ENCODE measurements at regions not wholly inside any gene's neighbourhood (a gene's known extent, or its start where the extent isn't known, plus 50 kb on each side); places are given as distances from the start of the nearest gene placed in this dataset.

DNA sequence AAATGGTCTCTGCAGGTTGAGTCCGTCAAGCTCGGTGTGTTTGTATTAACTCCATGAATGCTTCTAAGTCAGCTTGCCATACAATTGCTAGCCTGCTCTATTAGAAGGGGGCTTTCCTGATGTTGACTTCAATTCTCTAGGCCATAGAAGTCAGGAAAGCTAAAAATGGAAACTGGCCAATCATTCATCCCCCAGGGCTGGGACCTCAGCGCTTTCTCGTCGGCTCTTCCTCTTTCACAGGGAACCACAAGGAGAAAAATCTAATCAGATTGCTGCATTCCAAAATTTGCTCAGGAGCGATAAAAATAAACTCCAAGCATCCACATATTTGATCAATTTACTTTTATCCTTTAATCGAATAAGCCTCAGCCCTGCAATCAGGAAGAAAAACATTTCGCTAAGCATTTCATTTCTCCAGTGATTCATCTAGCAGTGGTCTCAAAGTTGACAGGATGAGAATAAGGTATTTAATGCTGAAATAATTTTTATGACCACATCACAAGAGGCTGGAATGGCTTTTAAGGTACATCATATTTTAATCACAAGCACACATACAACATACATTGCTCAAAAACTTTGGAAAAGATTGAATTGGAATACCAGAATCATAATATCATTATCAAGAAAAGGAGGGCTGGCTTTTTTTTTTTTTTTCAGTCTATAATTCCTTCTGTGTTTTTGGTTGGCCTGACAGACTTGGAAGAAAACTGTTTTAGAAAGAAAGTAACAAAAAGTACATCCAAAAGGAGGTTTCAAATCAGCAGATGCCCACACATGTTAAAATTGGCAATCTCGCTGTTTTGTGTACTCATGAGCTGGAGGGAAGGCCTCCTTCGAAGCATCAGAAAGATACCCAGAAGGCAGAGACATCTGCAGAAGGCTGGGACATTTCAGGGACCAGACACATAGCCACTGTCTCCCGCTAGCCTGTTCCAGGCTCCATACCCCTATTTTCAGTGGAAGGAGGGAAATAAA lies 316.3 kb downstream of the NUAK1 start:
- no peak for DNase-seq

DNA sequence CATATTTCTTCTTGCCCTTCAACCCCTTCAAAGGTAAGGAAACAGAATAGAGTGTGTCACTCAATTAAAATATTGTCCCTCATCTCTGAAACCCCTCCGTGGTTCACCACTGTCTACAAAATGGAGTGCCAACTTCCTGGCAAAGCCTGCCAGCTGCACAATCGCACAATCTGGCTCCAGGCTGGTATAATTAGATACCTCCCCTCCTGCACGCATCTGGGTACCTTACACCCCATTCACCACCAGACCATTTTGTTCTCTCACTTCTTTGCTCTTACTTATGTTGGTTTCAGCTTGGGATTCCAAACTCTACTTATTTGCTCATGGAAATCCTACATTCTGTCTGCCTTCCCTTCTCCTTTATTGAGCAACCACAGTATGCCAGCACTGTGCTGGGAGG lies 314.9 kb downstream of the NUAK1 start:
- DNase-seq, result no peak

- DNase-seq, result no peak
These were observed 313.6 kb downstream of the NUAK1 start for GRCh38 chr12:105825141-105825540.

GRCh38 chr12:105831372-105831771 lies 307.4 kb downstream of the NUAK1 start:
- no peak for DNase-seq

DNA sequence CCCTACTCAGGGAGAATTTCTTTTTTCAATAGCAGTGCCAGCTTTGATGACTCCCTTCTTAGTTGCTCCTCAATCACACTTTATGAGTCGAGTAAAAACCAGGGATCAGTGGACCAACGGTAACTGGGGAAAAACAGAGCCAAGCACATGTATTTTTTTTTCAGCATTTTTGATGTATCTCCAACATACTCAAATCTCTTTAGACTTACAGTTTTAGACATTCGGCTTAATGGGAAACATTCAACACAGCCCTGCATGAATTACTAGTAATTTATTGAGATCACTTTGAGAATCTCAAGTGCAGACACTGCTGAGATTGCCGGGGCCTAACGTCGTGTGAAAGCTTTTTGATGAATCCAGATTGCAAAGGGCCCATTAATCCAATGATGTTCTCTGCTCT lies 306.7 kb downstream of the NUAK1 start:
- DNase-seq, result no peak

GRCh38 chr12:105832806-105833205 lies 305.9 kb downstream of the NUAK1 start:
- DNase-seq, result no peak

DNA sequence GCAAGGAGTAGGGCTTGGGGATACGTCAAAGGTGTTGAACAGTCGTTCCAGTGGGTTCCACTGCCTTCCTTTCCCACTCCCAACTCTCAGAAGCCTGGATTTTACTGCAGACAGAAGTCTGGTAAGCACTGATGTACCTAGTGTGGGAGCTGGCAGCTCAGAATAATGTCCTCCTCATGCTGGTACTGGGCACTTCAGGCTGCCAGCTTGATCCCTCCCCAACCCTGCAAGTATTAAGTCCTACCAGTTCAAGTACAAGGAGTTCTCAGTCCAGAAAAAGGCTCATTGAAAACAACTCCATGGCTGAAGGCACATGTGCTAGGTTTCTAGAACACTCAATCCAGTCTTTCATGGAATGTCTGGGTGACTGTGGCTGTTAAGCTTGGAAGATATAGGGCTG lies 304.3 kb downstream of the NUAK1 start:
- DNase-seq, result no peak

- no peak for DNase-seq
These were observed 303.0 kb downstream of the NUAK1 start for GRCh38 chr12:105835580-105836241.

GRCh38 chr12:105836242-105836622 lies 302.5 kb downstream of the NUAK1 start:
- no peak for DNase-seq

- no peak for DNase-seq
These were observed 299.1 kb downstream of the NUAK1 start for GRCh38 chr12:105839629-105840127.

DNA sequence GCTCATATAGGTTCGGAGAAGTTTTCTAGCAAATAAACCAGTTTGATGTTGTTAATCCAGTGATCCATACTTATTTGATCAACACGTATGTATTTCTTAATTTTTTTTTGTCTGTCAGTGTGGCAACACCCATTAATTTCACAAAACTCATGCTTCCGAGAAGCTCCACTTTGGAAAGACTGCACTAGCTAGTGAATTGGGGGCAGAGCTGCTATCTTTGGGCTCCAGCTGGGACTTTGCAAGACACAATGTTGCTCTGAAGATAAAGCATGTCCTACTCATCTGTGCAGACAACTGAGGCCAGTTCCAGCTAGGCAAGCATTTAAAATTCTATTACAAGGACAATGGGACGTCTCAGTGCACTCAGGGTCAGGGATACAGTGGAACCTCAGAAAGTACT lies 298.4 kb downstream of the NUAK1 start:
- no peak for DNase-seq

- DNase-seq, result no peak
These were observed 296.9 kb downstream of the NUAK1 start for GRCh38 chr12:105841840-105842239.

GRCh38 chr12:105843561-105843960 lies 295.2 kb downstream of the NUAK1 start:
- DNase-seq, result no peak

DNA sequence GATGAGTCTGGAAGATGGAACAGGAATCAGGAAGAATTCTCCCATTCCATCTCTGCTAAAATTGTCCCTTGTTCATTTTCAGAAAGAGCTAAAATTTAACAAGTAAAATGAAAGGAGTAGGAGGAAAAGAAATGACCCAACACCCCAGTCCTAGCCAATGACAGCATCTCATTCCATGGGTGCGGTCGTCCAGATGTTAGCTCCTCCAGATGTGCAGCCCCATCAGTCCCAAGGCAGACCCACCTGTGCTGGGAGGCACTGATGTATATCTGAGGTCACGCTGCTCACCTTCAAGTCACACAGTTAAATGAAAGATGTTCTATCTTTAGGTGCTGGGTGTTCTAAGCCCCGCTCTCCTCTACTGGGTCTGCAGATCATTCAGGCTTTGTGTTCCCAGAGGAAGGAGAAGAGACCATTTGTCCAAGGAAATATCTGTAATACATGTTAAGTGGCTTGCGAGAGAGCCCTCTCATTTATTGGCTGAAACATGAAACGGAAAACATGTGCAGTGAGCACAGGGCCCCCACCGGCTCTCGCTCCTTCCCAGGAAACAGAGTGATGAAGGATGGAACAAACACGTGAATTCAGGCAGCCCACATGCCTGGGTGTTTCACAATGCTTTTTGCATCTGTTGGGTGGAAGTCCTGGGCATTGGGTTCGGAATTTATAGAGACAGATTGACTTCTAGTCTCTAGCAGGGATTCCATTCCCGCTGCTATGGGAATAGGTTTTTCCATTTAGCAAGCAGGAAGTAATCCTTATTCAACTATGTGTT lies 294.6 kb downstream of the NUAK1 start:
- DNase-seq, result no peak

DNA sequence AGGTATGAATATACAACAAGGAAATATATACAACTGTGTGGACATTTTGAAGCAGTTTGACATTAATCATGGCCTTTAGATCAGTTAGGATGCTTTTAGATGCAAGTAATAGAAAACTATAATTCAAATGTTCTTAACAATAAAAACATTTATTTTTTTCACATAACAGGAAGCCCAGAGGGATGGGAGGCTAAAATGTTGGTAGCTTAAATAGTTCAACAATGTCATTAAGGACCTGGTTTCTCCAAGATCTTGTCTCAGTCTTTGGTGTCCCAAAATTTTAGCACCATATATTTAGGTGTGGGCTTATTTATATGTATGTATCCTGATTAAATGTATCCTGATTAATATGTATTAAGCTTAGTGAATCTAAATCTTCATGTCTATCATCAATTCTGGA lies 292.4 kb downstream of the NUAK1 start:
- no peak for DNase-seq

- DNase-seq, result no peak
These were observed 291.7 kb downstream of the NUAK1 start for GRCh38 chr12:105847068-105847467.

DNA sequence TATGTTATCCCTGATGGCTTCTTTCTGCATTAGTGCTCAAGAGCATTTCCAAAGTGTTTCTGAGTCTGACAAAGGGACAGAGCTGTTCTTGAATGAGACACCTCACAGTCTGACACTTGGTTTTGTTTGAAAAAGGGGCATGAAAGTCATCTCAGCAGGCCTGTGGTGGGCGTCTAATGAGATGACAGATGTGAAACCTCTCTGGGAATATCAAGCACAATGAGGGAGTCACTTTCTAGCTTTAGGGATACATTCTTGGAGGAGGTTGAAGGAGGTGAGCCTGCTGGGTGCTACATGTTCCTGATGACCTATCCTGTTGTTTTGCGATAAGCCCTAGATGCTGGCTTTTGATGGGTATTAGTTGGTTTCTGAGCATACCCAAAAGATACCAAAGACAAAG lies 290.5 kb downstream of the NUAK1 start:
- DNase-seq, result no peak

DNA sequence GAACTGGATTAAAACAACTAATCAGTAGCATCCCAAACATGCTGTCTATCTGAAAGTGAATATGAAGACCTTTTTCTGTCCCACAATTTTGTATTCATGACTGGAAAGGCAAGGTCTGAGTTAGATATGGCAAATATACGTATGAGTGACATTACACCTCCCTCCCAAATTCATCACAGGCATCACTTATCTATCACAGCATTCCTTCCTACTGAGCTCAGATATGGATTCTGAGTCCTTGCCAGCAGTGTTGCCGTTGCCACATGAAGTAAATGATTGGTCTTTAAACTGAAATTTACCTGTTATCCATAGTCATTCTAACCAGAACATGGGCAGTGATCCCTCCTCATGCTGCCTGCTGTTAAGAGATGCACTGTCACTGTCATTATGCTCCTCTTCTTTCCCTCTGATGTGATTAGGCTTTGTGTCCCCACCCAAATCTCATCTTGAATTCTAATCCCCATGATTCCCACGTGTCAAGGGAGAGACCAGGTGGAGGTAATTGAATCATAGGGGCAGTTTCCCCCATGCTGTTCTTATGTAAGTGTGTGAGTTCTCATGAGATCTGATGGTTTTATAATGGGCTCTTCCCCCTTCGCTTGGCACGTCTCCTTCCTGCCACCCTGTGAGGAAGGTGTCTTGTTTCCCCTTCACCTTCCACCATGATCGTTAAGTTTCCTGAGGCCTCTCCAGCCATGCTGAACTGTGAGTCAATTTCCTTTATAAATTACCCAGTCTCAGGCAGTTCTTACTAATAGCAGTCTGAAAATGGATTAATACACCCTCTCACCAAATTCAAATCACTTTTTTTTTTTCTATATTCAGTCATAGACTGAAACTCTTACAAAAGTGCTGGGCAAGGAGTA lies 288.4 kb downstream of the NUAK1 start:
- no peak for DNase-seq

GRCh38 chr12:105852496-105852895 lies 286.3 kb downstream of the NUAK1 start:
- DNase-seq, result no peak

DNA sequence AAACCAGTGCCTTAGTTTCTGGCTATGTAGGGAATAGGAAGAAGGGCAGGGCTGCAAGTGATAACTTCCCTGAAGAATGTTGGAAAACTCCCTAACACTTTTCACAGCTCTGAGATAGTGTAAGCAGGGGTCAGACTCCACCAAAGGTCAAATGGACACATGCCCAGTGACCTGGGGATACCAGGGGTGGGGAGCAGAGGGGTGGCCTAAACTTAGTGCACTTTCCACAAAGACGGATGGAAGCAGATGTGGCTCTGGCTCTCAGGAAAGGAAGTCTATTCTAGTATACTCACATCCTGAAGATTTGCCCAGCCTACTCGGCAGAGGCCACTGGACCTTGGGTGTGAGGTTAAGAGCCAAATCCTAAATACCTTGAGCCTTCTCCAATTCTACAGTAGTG lies 285.8 kb downstream of the NUAK1 start:
- DNase-seq, result no peak

- no peak for DNase-seq
These were observed 284.7 kb downstream of the NUAK1 start for GRCh38 chr12:105854071-105854470.

DNA sequence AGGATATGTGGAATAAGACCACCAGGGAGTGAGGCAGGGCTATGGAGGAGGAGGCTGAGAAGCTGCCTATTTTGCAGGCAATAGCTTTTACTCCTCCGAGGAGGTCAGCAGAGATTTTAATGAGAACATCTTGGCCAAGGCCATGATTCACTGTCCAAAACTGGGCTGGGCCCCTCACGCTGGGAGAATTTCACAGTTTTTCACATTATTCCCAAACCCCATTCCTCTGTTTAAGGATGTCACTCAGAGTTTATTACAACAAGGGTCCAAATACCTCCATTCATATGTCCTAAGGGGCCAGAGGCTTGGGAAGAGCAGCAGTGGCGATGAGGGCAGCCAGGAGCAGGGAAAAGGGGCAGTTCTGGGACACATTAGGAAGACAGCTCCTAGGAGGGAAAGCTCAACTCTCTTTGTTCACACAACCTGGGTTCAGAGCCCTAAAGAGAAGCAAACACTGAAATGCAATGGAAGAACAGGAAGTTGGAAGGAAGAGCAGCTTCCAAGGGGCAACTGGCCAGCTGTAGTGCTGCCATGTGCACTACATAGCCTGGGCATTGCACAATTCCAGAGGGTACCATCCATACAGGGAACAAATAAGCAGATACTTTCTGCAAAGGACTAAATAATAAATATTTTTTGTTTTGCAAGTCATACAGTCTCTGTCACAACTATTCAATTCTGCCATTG lies 283.2 kb downstream of the NUAK1 start:
- no peak for DNase-seq
